C4-2B (cell line): ENCODE measurements at regions not wholly inside any gene's neighbourhood (a gene's known extent, or its start where the extent isn't known, plus 50 kb on each side); places are given as distances from the start of the nearest gene placed in this dataset.

Source experiments
- CTCF ChIP-seq: fragments of 450-650 bp; conservative IDR thresholded peaks from 2 replicates; pipeline ENCODE4 v1.5.1; 2017; ENCODE audit warnings: mild to moderate bottlenecking
- ZFX ChIP-seq: fragments of 450-650 bp; IDR thresholded peaks from 2 replicates; pipeline ENCODE4 v1.6.1; 2017

GRCh38 chr11:33646629-33647028 lies 54.0 kb downstream of the C11orf91 start:
- TF ChIP-seq CTCF (no peak), ZFX (no peak)
